HepG2 (cell line): ENCODE measurements at regions not wholly inside any gene's neighbourhood (a gene's known extent, or its start where the extent isn't known, plus 50 kb on each side); places are given as distances from the start of the nearest gene placed in this dataset.

Experiments
- ATAC-seq: fragments of 200-7000 bp; cut with Tn5 transposase; 3 replicates; pipeline ENCODE4 v1.9.1; 2020; ENCODE audit warnings: mild to moderate bottlenecking, moderate library complexity
- BruUV-seq: library from RNA; stranded (reverse); fragments of 400-500 nt; replicated peaks from 2 replicates; lab custom pipeline; 2021; lab: Mats Ljungman, UMichigan
- CTCF ChIA-PET: fragments of 300-600 bp; formaldehyde crosslinking; extraction: SDS; loops from one replicate; lab custom pipeline; 2021; ENCODE audit warnings: low total read pairs, inconsistent platforms, low intra/inter-chr PET ratio; lab: Yijun Ruan, JAX
- POLR2A ChIA-PET: fragments of 350-600 bp; sonication (Branson Sonifier 250); formaldehyde crosslinking; loops from one replicate; lab custom pipeline; 2020; ENCODE audit warnings: antibody characterized with exemption, inconsistent platforms; lab: Yijun Ruan, JAX
- DNase-seq: peaks from one replicate; pipeline ENCODE4 v3.0.0-alpha.2; 2015; ENCODE audit warnings: low spot score
- FAIRE-seq: peaks from 3 replicates; lab custom pipeline; 2011; peaks lifted over from hg19 to GRCh38; lab: Jason Lieb, UNC
- H2AFZ ChIP-seq: one replicate; pipeline ENCODE4 v1.6.1; 2011; ENCODE audit warnings: low read length, inconsistent platforms
- H3K27ac ChIP-seq: fragments of 300-600 bp; 3 replicates; pipeline ENCODE4 v1.8.0; 2011; ENCODE audit warnings: mixed run types, mild to moderate bottlenecking, mixed read lengths, low read length, inconsistent platforms; ENCODE audit not compliant: insufficient read depth; ENCODE audit errors: extremely low read length
- H3K27me3 ChIP-seq, 2 experiments: fragments of 200-600 bp in 1 of 2; 2 replicates in 1 of 2; 3 replicates in 1 of 2; pipeline versions ENCODE4 v1.6.0 to v1.8.0; 2011; ENCODE audit warnings: low read length in 2 of 2, mild to moderate bottlenecking in 2 of 2, moderate library complexity in 2 of 2, inconsistent platforms in 1 of 2; ENCODE audit not compliant: insufficient read depth in 2 of 2, control insufficient read depth in 1 of 2
- H3K36me3 ChIP-seq, 2 experiments: fragments of 200-600 bp in 1 of 2; replicated peaks in 1 of 2; 2 replicates in 1 of 2; 3 replicates in 1 of 2; pipeline versions ENCODE4 v1.5.1 to v1.8.0; 2011; ENCODE audit warnings: low read length in 2 of 2, inconsistent platforms in 1 of 2; ENCODE audit not compliant: insufficient read depth in 2 of 2, control insufficient read depth in 1 of 2
- H3K4me1 ChIP-seq: 2 replicates; pipeline ENCODE4 v1.5.1; 2012; ENCODE audit warnings: low read length, inconsistent platforms; ENCODE audit not compliant: insufficient read depth
- H3K4me2 ChIP-seq: 2 replicates; pipeline ENCODE4 v1.6.0; 2011; ENCODE audit warnings: low read depth, low read length, inconsistent platforms
- H3K4me3 ChIP-seq, 3 experiments: fragments of 200-600 bp in 1 of 3; sonication (generic), shearing (Covaris generic) in 1 of 3; replicated peaks in 1 of 3; 2 replicates each; pipeline ENCODE4 v1.5.1; 2011 to 2016; ENCODE audit warnings: low read length in 3 of 3, inconsistent platforms in 2 of 3, low read depth in 2 of 3, mild to moderate bottlenecking in 2 of 3, control low read depth in 1 of 3, mixed read lengths in 1 of 3; ENCODE audit not compliant: insufficient read depth in 1 of 3
- H3K79me2 ChIP-seq: one replicate; pipeline ENCODE4 v1.6.1; 2011; ENCODE audit warnings: low read length, inconsistent platforms; ENCODE audit not compliant: insufficient read depth
- H3K9ac ChIP-seq: 2 replicates; pipeline ENCODE4 v1.6.0; 2011; ENCODE audit warnings: mild to moderate bottlenecking, low read depth, low read length, inconsistent platforms; ENCODE audit not compliant: insufficient read depth
- H3K9me3 ChIP-seq: 2 replicates; pipeline ENCODE4 v1.5.1; 2012; ENCODE audit warnings: mild to moderate bottlenecking, low read length
- H4K20me1 ChIP-seq: 2 replicates; pipeline ENCODE4 v1.6.0; 2011; ENCODE audit warnings: inconsistent platforms, mild to moderate bottlenecking, low read length, moderate library complexity; ENCODE audit not compliant: insufficient read depth
- ATF3 ChIP-seq: sonication (generic); formaldehyde crosslinking; IDR thresholded peaks from 2 replicates; pipeline ENCODE4 v1.4.0; 2020; ENCODE audit warnings: missing genetic modification reagents
- BRD4 ChIP-seq: sonication (generic); formaldehyde crosslinking; IDR thresholded peaks from 2 replicates; pipeline ENCODE4 v1.4.0; 2020; ENCODE audit warnings: missing genetic modification reagents
- GTF2F1 ChIP-seq: fragments of 150-350 bp; IDR thresholded peaks from 2 replicates; pipeline ENCODE4 v1.6.1; 2014; ENCODE audit warnings: low read length
- MAFK ChIP-seq, 2 experiments: IDR thresholded peaks in 1 of 2; conservative IDR thresholded peaks in 1 of 2; 2 replicates each; pipeline ENCODE4 v1.6.1; 2011; ENCODE audit warnings: improper control_type of control experiment in 2 of 2, low read length in 2 of 2
- NCOA2 ChIP-seq: sonication (generic); formaldehyde crosslinking; IDR thresholded peaks from 2 replicates; pipeline ENCODE4 v1.8.0; 2022; ENCODE audit warnings: inconsistent platforms
- SMARCE1 ChIP-seq: fragments of 450-650 bp; IDR thresholded peaks from 2 replicates; pipeline ENCODE4 v1.6.1; 2017; ENCODE audit warnings: borderline replicate concordance
- SMYD3 ChIP-seq: sonication (generic); formaldehyde crosslinking; IDR thresholded peaks from 2 replicates; pipeline ENCODE4 v1.8.1; 2023; ENCODE audit warnings: mild to moderate bottlenecking, missing genetic modification reagents
- TAF15 ChIP-seq: fragments of 200-400 bp; formaldehyde crosslinking; IDR thresholded peaks from one replicate; pipeline ENCODE4 v1.6.1; 2018; ENCODE audit warnings: mild to moderate bottlenecking, low read depth, low read length; ENCODE audit not compliant: poor library complexity, severe bottlenecking
- ZBTB7A ChIP-seq: sonication (generic); formaldehyde crosslinking; IDR thresholded peaks from 2 replicates; pipeline ENCODE4 v1.8.0; 2022; ENCODE audit warnings: mild to moderate bottlenecking, missing genetic modification reagents
- ZNF142 ChIP-seq: sonication (generic); formaldehyde crosslinking; IDR thresholded peaks from 2 replicates; pipeline ENCODE4 v1.4.0; 2020; ENCODE audit warnings: missing genetic modification reagents
- ZNF331 ChIP-seq: sonication (generic); formaldehyde crosslinking; IDR thresholded peaks from 2 replicates; pipeline ENCODE4 v1.4.0; 2020; ENCODE audit warnings: missing genetic modification reagents
- ZNF547 ChIP-seq: sonication (generic); formaldehyde crosslinking; IDR thresholded peaks from 2 replicates; pipeline ENCODE4 v1.5.1; 2020; ENCODE audit warnings: mild to moderate bottlenecking, missing genetic modification reagents
- WGBS: methylation state at CpG from one replicate; pipeline ENCODE4 v1.1.6; 2017; ENCODE audit warnings: low lambda C conversion rate; 5-methylcytosine and 5-hydroxymethylcytosine counted together
- in situ Hi-C: cut with HindIII; loops from 2 replicates; pipeline ENCODE4 v1.10.0; 2017; ENCODE audit warnings: low pct_unique_long_range_greater_than_20kb; ENCODE audit not compliant: extremely low pct_ligation_motif_present
- intact Hi-C: fragments of 100-400 bp; cut with micrococcal nuclease; formaldehyde crosslinking; loops from one replicate; pipeline ENCODE4 v1.10.0; 2022; ENCODE audit not compliant: unreplicated experiment

- 99% methylated on average over 14 of the region's 14 CpGs for WGBS
- Histone ChIP-seq H3K4me2 (0 out of 2 replicates have a peak overlapping the region, but pooled peaks have one; percentile 12), H4K20me1 (no peaks in the 10 kb centered on the region), H3K36me3 (peaks cover 3 to 21% of the 10 kb centered on the region in 2 experiments; a peak in 4 of 5 replicates), H3K79me2 (peaks cover 17% of the 10 kb centered on the region), H3K9me3 (no peaks in the 10 kb centered on the region), H3K9ac (no peak overlapping the region), H3K4me1 (peaks cover 45% of the 10 kb centered on the region), H3K27me3 (no peaks in the 10 kb centered on the region), H2AFZ (no peak overlapping the region), H3K27ac (peak overlapping the region; percentile 88), H3K4me3 (no peak overlapping the region)
- no TSS peak for BruUV-seq
- intact Hi-C loops (loop anchor here (10.0 kb wide), 1 partner anchor 93 kb away; no protein-coding TSS in a partner anchor), in situ Hi-C loops (no loop called here)
- ATAC-seq (no peak), FAIRE-seq (no peak), DNase-seq (no peak)
- POLR2A ChIA-PET, result interaction anchor here (3.4 kb wide), 1 partner anchor 101 kb away, joined by 23 read pairs; the partner anchor contains the start of gene SHANK2
- TF ChIP-seq MAFK (conservative IDR thresholded peaks at IDR 0.05 in 1 of 2, IDR thresholded peaks at IDR 0.05 in 1 of 2; ENCODE audit: low read length in 2 of 2), result no peak
- TF ChIP-seq SMYD3, result no peak
- TF ChIP-seq ZNF331 (CRISPR knock-in tag), result no peak
- TF ChIP-seq NCOA2 (CRISPR knock-in tag), result no peak
- no peak for TF ChIP-seq SMARCE1
- TF ChIP-seq BRD4 (CRISPR knock-in tag), result 0 out of 2 replicates have a peak, but pooled peaks have one; percentile 23
- no peak for TF ChIP-seq ZNF547 (CRISPR knock-in tag)
- CTCF ChIA-PET, result no interaction called here
Measured at GRCh38 chr11:71151561-71151960, 100.8 kb downstream of the SHANK2 start.

DNA sequence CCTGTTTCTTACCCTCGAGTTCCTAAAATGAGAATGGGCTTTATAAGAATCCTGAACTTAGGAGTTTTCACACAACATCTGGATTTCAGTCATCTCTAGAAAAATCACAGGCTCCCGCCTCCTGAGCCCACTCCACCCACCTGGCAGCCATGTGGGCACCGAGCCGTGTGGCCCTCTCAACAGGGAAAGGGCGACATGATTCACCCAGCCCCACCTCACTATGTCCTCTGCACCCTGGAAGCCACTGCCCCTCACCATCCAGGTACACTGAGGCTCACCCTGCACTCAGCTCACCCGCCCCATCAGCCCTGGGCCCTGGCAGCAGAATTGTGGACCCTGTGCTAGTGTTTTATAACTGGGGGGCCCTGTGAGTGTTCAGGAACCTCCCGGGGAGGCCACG, 101.5 kb downstream of the SHANK2 start:
- BruUV-seq, result no TSS peak
- ChIA-PET CTCF (no interaction called here), POLR2A (no interaction called here)

More for the DNA sequence above, 101.5 kb downstream of the SHANK2 start:
- Histone ChIP-seq H3K4me1 (peaks cover 38% of the 10 kb centered on the region), H3K9me3 (no peaks in the 10 kb centered on the region), H3K4me2 (no peak overlapping the region), H3K27me3 (no peaks in the 10 kb centered on the region), H4K20me1 (no peaks in the 10 kb centered on the region), H2AFZ (no peak overlapping the region), H3K9ac (no peak overlapping the region), H3K27ac (no peak overlapping the region), H3K4me3 (no peak overlapping the region), H3K36me3 (peaks cover 9 to 28% of the 10 kb centered on the region in 2 experiments; a peak in 4 of 5 replicates), H3K79me2 (peaks cover 12% of the 10 kb centered on the region)
- DNase-seq, result no peak
- WGBS, result 98% methylated on average over 6 of the region's 8 CpGs
- no peak for FAIRE-seq
- in situ Hi-C loops, result no loop called here
- no peak for ATAC-seq
- TF ChIP-seq ATF3 (CRISPR knock-in tag), result no peak
- TF ChIP-seq ZBTB7A (CRISPR knock-in tag), result no peak
- TF ChIP-seq ZNF142 (CRISPR knock-in tag), result no peak
- no peak for TF ChIP-seq GTF2F1
- TF ChIP-seq TAF15, result no peak
- intact Hi-C loops, result loop anchor here (10.0 kb wide), 1 partner anchor 94 kb away; no protein-coding TSS in a partner anchor
